ENCODE measurements at regions not wholly inside any gene's neighbourhood (a gene's known extent, or its start where the extent isn't known, plus 50 kb on each side); places are given as distances from the start of the nearest gene placed in this dataset.

DNA sequence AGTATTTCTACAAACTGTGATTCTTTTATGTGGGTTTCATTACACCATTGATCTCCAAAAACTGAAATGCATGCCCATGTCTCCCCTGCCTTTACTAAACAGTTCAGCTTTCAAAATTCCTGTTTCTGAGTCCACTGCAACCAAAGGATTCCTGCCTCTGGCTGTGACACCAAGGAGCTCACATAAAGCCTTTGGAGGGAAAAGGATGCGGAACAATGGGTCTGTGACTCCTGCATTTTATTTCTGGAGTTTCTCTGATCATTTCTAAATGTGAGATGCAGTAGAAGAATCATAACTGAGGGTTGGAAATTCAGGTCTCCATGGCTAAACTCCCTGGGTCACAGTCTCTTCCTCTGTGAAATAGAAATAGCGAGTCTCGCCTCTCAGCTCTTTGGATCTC, 149.5 kb downstream of the MEX3B start:
- H3K4me1 ChIP-seq = no peaks in the 10 kb centered on the region
- intact Hi-C loops (cut with DNase I; ENCODE audit: low total_unique reads) = no loop called here
- no peak overlapping the region for H3K4me3 ChIP-seq
- TF ChIP-seq, protein P1, sequence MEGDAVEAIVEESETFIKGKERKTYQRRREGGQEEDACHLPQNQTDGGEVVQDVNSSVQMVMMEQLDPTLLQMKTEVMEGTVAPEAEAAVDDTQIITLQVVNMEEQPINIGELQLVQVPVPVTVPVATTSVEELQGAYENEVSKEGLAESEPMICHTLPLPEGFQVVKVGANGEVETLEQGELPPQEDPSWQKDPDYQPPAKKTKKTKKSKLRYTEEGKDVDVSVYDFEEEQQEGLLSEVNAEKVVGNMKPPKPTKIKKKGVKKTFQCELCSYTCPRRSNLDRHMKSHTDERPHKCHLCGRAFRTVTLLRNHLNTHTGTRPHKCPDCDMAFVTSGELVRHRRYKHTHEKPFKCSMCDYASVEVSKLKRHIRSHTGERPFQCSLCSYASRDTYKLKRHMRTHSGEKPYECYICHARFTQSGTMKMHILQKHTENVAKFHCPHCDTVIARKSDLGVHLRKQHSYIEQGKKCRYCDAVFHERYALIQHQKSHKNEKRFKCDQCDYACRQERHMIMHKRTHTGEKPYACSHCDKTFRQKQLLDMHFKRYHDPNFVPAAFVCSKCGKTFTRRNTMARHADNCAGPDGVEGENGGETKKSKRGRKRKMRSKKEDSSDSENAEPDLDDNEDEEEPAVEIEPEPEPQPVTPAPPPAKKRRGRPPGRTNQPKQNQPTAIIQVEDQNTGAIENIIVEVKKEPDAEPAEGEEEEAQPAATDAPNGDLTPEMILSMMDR (IDR thresholded peaks at IDR 0.05) = no peak
- no peak for TF ChIP-seq POLR2A (IDR thresholded peaks at IDR 0.05)
- H3K36me3 ChIP-seq = no peaks in the 10 kb centered on the region
- no peak for DNase-seq
- H3K27ac ChIP-seq = no peak overlapping the region
- no peaks in the 10 kb centered on the region for H3K9me3 ChIP-seq
- H3K27me3 ChIP-seq = no peaks in the 10 kb centered on the region

DNA sequence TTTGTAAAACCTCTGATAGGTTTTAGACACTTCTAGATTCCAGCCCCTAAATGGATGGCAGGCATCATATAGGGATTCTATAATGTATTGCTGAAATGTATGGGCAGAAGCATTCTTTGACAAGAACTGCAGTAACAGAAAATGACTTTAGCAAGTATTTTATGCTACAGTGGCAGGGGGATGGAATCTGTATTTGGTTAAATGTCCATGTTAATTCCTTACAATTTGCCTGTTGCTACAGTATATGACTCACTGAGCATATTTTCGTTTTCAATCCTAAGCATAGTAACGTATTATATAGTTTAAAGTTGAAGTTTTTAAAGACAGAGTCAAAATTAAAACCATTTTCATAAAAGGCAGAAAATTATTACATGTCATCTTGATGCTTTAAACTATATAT, 150.1 kb downstream of the MEX3B start:
- TF ChIP-seq, protein P1 (IDR thresholded peaks at IDR 0.05) = no peak
- TF ChIP-seq POLR2A (IDR thresholded peaks at IDR 0.05) = no peak
- intact Hi-C loops (cut with DNase I; ENCODE audit: low total_unique reads) = no loop called here
- DNase-seq = no peak

DNA sequence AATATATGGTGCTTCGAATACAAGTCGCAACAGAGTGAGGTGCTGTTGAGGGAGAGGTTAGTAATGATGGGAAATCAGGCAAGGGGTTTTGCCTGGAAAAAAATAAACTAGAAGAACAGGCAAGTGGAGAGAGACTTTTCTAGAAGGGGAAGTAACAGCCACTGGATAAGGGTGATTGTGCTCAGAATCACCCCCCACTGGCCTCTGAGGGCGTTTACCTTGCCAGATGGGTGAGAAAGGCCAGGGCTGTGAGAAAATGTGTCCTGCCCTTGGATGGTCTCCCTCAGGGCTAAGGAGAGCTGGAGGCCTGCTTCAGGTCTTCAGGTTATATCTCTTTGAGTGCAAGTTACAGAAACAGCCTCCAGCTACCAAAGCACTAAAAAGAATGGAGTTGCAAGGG, 151.8 kb downstream of the MEX3B start:
- Histone ChIP-seq H3K27me3 (no peaks in the 10 kb centered on the region), H3K36me3 (no peaks in the 10 kb centered on the region), H3K4me3 (no peak overlapping the region), H3K27ac (no peak overlapping the region), H3K9me3 (no peaks in the 10 kb centered on the region), H3K4me1 (peaks cover 0 to 4% of the 10 kb centered on the region in 2 donors)
- intact Hi-C loops (cut with DNase I; ENCODE audit: low total_unique reads) = no loop called here
- no peak for TF ChIP-seq POLR2A (IDR thresholded peaks at IDR 0.05)
- TF ChIP-seq, protein P1 (IDR thresholded peaks at IDR 0.05) = no peak
- no peak for DNase-seq

More for the DNA sequence above, 150.1 kb downstream of the MEX3B start:
- H3K4me3 ChIP-seq = no peak overlapping the region
- no peaks in the 10 kb centered on the region for H3K36me3 ChIP-seq
- no peaks in the 10 kb centered on the region for H3K4me1 ChIP-seq
- no peaks in the 10 kb centered on the region for H3K9me3 ChIP-seq
- H3K27me3 ChIP-seq = no peaks in the 10 kb centered on the region
- H3K27ac ChIP-seq = no peak overlapping the region

DNA sequence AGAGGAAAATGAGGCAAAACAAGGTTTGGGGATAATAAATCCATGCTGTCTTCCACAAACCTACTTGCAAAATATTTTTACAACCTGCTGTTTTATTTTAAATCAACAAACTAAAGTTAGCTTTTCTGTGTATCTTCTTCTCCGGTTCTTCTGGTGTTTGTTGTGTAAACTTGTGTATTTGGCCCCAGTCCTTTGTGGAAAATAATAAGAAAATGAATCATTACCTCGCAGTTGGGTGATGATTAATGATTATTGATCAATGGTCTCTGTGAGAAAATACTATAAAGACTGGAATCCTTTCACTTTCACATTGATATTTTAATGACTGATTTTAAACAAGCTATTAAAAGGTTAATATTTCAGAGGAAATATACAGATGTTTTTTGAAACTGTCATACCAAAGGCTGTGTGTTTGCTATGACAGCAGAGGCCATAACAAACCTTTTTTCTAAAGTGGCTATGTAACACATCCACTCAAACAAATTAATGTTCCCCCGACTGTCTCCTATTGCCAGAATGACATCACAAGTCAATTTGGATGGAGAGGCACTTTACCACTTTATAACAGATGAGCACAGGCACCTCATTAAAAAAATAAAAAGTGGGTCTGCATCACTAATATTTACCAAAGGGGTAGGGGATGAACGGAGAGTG, 152.5 kb downstream of the MEX3B start:
- no peaks in the 10 kb centered on the region for H3K27me3 ChIP-seq
- no peaks in the 10 kb centered on the region for H3K36me3 ChIP-seq
- TF ChIP-seq POLR2A (IDR thresholded peaks at IDR 0.05) = no peak
- TF ChIP-seq, protein P1 (IDR thresholded peaks at IDR 0.05) = no peak
- no peak for DNase-seq
- no peaks in the 10 kb centered on the region for H3K9me3 ChIP-seq
- H3K4me3 ChIP-seq = no peak overlapping the region
- no peak overlapping the region for H3K27ac ChIP-seq
- intact Hi-C loops (cut with DNase I; ENCODE audit: low total_unique reads) = no loop called here
- H3K4me1 ChIP-seq = peaks cover 0 to 4% of the 10 kb centered on the region in 2 donors

DNA sequence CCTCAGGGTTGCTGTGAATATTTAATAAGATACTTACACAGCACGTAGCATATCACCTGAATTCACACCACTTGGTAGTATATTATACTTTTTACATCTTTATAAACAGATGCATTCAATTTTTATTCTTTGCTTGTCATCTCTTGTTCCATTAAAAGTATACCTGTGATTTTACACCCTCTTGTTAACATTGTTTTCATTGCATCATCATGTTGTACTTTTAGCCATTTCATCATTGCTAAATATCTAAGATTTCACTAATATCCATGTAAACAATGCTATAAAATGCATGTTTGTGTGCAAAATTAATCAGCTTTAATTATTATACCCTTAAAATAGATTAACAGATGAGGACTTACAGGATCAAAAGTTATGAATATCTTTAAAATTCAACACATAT, 155.3 kb downstream of the MEX3B start:
- DNase-seq = no peak
- no peak overlapping the region for H3K4me3 ChIP-seq
- H3K27me3 ChIP-seq = no peaks in the 10 kb centered on the region
- no peaks in the 10 kb centered on the region for H3K36me3 ChIP-seq
- H3K9me3 ChIP-seq = no peaks in the 10 kb centered on the region
- no peak for TF ChIP-seq POLR2A (IDR thresholded peaks at IDR 0.05)
- TF ChIP-seq, protein P1 (IDR thresholded peaks at IDR 0.05) = no peak
- intact Hi-C loops (cut with DNase I; ENCODE audit: low total_unique reads) = no loop called here
- no peak overlapping the region for H3K27ac ChIP-seq
- peaks cover 0 to 4% of the 10 kb centered on the region in 2 donors for H3K4me1 ChIP-seq
